Tibial nerve (tissue), 4 donors: ENCODE measurements at regions not wholly inside any gene's neighbourhood (a gene's known extent, or its start where the extent isn't known, plus 50 kb on each side); places are given as distances from the start of the nearest gene placed in this dataset.

ENCODE experiments used
- EP300 ChIP-seq, 2 donors: sonication (generic); formaldehyde crosslinking; IDR thresholded peaks; one replicate each; pipeline ENCODE4 v1.6.1; 2017; ENCODE audit warnings: antibody characterized with exemption in 2 of 2, mild to moderate bottlenecking in 1 of 2
- POLR2A ChIP-seq, 2 donors: fragments of 450-650 bp; IDR thresholded peaks; one replicate each; pipeline ENCODE4 v1.6.1; 2017; ENCODE audit warnings: antibody characterized with exemption in 2 of 2, mild to moderate bottlenecking in 2 of 2, moderate library complexity in 2 of 2
- TF ChIP-seq, protein P1 (sequence below), 5 experiments: fragments of 200-600 bp in 3 of 5; fragments of 450-650 bp in 2 of 5; sonication (generic) in 3 of 5; IDR thresholded peaks; one replicate each; pipeline ENCODE4 v1.5.1; 2016 to 2019; ENCODE audit warnings: antibody characterized with exemption in 5 of 5, mild to moderate bottlenecking in 3 of 5, moderate library complexity in 2 of 5

DNA sequence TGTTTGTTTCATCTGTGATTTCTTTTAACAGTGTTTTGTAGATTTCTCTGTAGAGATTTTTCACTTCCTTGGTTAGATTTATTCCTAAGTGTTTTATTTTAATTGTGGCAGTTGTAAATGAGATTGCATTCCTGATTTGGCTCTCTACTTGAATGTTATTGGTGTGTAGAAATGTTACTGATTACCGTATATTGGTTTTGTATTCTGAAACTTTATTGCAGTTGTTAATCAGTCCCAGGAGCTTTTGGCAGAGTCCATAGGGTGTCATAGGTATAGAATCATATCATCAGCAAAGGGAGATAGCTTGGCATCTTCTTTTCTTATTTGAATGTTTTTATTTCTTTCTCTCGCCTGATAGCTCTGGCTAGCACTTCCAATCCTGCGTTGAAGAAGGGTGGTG, 1386.7 kb downstream of the SLITRK5 start:
- TF ChIP-seq POLR2A (IDR thresholded peaks at IDR 0.05) (no peak), EP300 (IDR thresholded peaks at IDR 0.05) (no peak)
- TF ChIP-seq, protein P1, sequence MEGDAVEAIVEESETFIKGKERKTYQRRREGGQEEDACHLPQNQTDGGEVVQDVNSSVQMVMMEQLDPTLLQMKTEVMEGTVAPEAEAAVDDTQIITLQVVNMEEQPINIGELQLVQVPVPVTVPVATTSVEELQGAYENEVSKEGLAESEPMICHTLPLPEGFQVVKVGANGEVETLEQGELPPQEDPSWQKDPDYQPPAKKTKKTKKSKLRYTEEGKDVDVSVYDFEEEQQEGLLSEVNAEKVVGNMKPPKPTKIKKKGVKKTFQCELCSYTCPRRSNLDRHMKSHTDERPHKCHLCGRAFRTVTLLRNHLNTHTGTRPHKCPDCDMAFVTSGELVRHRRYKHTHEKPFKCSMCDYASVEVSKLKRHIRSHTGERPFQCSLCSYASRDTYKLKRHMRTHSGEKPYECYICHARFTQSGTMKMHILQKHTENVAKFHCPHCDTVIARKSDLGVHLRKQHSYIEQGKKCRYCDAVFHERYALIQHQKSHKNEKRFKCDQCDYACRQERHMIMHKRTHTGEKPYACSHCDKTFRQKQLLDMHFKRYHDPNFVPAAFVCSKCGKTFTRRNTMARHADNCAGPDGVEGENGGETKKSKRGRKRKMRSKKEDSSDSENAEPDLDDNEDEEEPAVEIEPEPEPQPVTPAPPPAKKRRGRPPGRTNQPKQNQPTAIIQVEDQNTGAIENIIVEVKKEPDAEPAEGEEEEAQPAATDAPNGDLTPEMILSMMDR (IDR thresholded peaks at IDR 0.05), result no peak
